WERI-Rb-1 (cell line): ENCODE measurements at regions not wholly inside any gene's neighbourhood (a gene's known extent, or its start where the extent isn't known, plus 50 kb on each side); places are given as distances from the start of the nearest gene placed in this dataset.

Experiments
- DNase-seq: peaks from one replicate; pipeline ENCODE4 v3.0.0-alpha.2; 2020
- H3K27ac ChIP-seq: fragments of 250-450 bp; sonication (Bioruptor Pico); 2 replicates; pipeline ENCODE4 v1.5.1; 2020; ENCODE audit warnings: mild to moderate bottlenecking, moderate library complexity
- H3K27me3 ChIP-seq: fragments of 250-450 bp; sonication (Bioruptor Pico); 2 replicates; pipeline ENCODE4 v1.5.1; 2021; ENCODE audit warnings: mild to moderate bottlenecking, low read depth, moderate library complexity; ENCODE audit not compliant: insufficient read depth, severe bottlenecking
- H3K36me3 ChIP-seq: fragments of 250-450 bp; sonication (Bioruptor Pico); 2 replicates; pipeline ENCODE4 v1.5.1; 2020; ENCODE audit warnings: mild to moderate bottlenecking, moderate library complexity
- H3K4me3 ChIP-seq: 2 replicates; pipeline ENCODE4 v1.5.1; 2011; ENCODE audit warnings: low read depth, mild to moderate bottlenecking, control low read depth, low read length
- H3K9me3 ChIP-seq: fragments of 250-450 bp; sonication (Bioruptor Pico); 2 replicates; pipeline ENCODE4 v1.5.1; 2021; ENCODE audit warnings: mild to moderate bottlenecking, moderate library complexity; ENCODE audit not compliant: severe bottlenecking
- TF ChIP-seq, protein P1 (sequence below): IDR thresholded peaks from 2 replicates; pipeline ENCODE4 v1.5.1; 2011; ENCODE audit warnings: low read depth, mild to moderate bottlenecking, control low read depth, inconsistent platforms, low read length

DNA sequence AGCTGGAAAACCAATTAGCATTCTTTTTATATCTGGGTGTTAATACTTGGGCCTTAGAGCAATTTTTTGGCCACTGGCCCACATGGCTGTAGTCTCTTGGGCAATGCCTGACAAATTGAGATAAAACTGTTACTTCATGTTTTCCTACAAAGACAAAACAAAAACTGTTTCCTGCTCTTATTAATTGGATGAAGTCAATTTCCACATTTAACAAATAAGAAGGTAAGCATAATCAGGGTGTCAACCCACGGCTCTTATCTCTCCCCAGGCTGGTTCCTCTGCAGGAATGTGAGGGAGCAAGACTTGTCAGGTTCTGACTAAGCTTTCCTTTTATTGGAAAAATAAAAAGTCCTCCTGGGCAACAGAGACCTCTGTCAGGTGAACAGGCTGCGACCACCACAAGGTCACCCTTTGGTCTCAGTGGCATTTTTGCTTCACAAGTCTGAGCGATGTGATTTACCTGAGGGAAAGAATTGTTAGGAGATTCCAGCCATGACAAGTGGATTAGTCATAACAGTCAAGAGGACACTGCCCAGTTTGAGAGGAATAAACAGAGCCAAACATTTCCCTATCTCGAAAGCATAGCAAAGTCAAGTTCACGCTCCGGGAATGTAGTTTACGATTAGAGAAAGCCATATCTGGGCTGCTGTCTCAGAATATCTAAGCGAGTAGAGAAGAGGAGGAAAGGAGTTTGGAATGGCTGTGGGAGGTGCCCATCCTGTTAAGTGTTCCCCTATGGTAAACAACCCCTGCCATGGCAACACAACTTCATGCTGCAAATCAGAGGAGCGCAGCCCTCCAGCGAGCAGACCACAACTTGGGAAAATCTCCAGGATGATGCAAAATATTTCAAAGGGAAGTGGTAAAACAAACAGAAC, 144.4 kb downstream of the TES start:
- TF ChIP-seq, protein P1, sequence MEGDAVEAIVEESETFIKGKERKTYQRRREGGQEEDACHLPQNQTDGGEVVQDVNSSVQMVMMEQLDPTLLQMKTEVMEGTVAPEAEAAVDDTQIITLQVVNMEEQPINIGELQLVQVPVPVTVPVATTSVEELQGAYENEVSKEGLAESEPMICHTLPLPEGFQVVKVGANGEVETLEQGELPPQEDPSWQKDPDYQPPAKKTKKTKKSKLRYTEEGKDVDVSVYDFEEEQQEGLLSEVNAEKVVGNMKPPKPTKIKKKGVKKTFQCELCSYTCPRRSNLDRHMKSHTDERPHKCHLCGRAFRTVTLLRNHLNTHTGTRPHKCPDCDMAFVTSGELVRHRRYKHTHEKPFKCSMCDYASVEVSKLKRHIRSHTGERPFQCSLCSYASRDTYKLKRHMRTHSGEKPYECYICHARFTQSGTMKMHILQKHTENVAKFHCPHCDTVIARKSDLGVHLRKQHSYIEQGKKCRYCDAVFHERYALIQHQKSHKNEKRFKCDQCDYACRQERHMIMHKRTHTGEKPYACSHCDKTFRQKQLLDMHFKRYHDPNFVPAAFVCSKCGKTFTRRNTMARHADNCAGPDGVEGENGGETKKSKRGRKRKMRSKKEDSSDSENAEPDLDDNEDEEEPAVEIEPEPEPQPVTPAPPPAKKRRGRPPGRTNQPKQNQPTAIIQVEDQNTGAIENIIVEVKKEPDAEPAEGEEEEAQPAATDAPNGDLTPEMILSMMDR = no peak

DNA sequence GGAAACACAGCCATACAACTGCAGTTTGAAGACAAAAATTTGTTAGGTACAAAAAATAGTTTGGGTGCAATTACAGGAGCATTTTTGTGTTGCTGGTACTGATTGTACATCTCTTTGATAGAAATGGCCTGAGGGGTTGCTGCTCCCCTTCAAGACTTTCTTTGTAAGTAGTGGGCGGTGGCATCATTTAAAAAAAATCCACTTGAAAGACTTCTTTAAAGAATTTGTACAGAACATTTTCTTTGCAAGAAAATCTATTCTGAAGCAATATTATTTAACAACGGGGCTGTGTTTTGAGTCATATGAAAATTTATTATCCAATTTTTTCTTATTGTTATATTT, 144.1 kb upstream of the CAV2 start:
- no peak for DNase-seq
- Histone ChIP-seq H3K27me3 (peaks cover 30% of the 10 kb centered on the region), H3K36me3 (no peaks in the 10 kb centered on the region), H3K9me3 (no peaks in the 10 kb centered on the region), H3K27ac (no peak overlapping the region), H3K4me3 (no peak overlapping the region)
- TF ChIP-seq, protein P1 = no peak

More for the DNA sequence above, 144.4 kb downstream of the TES start:
- H3K27ac ChIP-seq = no peak overlapping the region
- no peaks in the 10 kb centered on the region for H3K9me3 ChIP-seq
- no peaks in the 10 kb centered on the region for H3K36me3 ChIP-seq
- no peak for DNase-seq
- H3K27me3 ChIP-seq = peaks cover 35% of the 10 kb centered on the region
- H3K4me3 ChIP-seq = no peak overlapping the region

DNA sequence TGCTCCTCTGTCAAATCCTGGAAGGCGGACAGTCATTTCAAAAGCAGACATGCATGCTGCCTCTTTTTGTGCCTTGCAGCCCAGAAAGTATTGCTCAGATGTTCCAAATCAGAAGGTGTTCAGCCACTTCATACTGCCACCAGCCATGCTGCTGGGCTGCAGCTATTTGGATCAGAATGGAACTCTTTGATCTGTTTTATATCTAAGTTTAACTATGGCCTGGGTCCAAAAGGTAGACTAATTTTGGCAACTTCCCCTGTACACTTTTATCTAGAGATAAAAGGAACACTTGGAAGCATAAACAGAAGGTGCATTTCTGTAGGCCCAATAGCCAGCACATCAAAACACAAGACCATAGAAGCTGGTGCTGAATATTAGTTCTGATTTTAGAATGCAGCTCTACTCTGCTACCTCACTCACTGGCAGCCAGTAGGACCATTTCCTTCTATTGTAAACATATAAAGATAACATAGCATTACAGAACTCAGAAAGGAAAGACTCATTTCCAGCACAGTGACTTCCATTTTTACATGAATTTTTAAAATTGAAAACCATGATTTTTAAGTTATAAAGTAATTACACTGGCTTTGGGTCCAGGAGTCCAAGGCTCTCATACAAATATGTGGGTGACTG, 143.1 kb upstream of the CAV2 start:
- Histone ChIP-seq H3K27ac (no peak overlapping the region), H3K4me3 (no peak overlapping the region), H3K27me3 (peaks cover 24% of the 10 kb centered on the region), H3K9me3 (no peaks in the 10 kb centered on the region), H3K36me3 (no peaks in the 10 kb centered on the region)
- TF ChIP-seq, protein P1 = no peak
- DNase-seq = no peak

DNA sequence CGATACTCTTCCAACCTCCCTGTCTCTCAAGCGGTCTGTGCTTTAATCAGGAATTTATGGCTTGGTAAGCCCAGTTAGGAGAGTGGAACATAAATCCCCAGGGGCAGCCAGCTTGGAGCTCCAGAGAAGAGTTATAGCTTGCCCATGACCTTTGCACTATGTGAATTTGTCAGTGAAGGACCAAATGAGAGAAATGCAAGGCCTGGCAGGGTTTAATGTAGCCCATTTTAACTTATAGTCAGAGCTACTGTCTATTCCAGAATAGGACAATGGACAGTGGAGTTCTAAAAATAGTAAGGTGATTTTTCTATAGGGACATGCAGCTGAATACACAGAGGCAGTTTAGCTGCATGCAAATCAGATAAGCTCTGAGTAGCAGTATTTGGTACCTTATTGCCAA, 142.6 kb upstream of the CAV2 start:
- H3K9me3 ChIP-seq = no peaks in the 10 kb centered on the region
- no peak overlapping the region for H3K27ac ChIP-seq
- TF ChIP-seq, protein P1 = no peak
- H3K27me3 ChIP-seq = peaks cover 29% of the 10 kb centered on the region
- no peak overlapping the region for H3K4me3 ChIP-seq
- no peaks in the 10 kb centered on the region for H3K36me3 ChIP-seq
- DNase-seq = no peak

DNA sequence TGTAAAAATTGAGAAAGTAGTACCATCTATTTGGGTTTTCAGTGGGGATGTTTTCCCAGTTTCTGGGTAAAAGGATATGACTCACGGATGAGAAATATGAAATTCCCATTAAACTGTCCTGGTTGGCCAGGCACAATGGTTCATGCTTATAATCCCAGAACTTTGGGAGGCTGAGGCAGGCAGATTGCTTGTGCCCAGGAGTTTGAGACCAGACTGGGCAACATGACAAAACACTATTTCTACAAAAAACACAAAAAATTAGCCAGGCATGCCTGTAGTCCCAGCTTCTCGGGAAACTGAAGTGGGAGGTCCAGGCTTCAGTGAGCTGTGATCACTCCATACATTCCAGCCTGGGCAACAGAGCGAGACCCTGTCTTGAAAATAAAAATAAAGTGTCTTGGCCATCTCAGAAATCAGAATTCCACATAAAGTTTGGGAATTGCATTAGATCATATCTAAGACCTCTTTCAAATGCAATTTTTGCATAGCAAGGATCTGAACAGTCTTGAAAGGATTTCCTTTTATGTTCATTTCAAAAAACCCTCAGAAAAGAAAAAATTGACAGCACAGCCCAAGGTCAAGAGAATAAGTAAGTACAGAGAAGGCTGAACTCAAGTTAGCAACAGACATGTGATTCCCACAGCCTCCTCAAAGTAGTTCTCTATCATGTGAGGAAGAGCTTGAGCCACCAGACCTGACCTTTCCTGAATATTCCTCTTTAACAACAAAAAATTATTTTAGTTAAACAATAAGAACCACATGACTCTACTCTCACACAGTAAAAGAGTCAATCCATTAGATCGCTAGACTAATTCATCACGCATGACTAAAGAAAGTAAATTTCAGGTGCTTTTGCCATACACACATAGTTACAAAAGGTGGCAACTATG, 141.5 kb upstream of the CAV2 start:
- H3K9me3 ChIP-seq = no peaks in the 10 kb centered on the region
- H3K36me3 ChIP-seq = no peaks in the 10 kb centered on the region
- H3K4me3 ChIP-seq = no peak overlapping the region
- no peak for DNase-seq
- peaks cover 31% of the 10 kb centered on the region for H3K27me3 ChIP-seq
- H3K27ac ChIP-seq = no peak overlapping the region
- TF ChIP-seq, protein P1 = no peak
